Globus pallidus (tissue), 1 donor: ENCODE measurements at regions not wholly inside any gene's neighbourhood (a gene's known extent, or its start where the extent isn't known, plus 50 kb on each side); places are given as distances from the start of the nearest gene placed in this dataset.
A peak's percentile ranks its signal among the peaks of the same experiment; 100 is the strongest.
"Not testable (repeated sequence)": the region's sequence is repeated elsewhere in the genome, so short reads cannot be mapped to it uniquely, and the experiment has no call there.

Experiments
- DNase-seq: peaks from one replicate; pipeline ENCODE4 v3.0.0-alpha.2; 2015; ENCODE audit warnings: low spot score

- peak; percentile 45 for DNase-seq
Measured at GRCh38 chr3:153373606-153374005, 211.6 kb downstream of the RAP2B start.

- DNase-seq: not testable (repeated sequence)
Measured at GRCh38 chr3:153378366-153378765, 216.3 kb downstream of the RAP2B start.

- DNase-seq: no peak
Measured at GRCh38 chr3:153379516-153379915, 217.5 kb downstream of the RAP2B start.

- DNase-seq: no peak
Measured at GRCh38 chr3:153385343-153385742, 223.3 kb downstream of the RAP2B start.

GRCh38 chr3:153392363-153392762 lies 230.3 kb downstream of the RAP2B start:
- DNase-seq: no peak

GRCh38 chr3:153394017-153394416 lies 232.0 kb downstream of the RAP2B start:
- no peak for DNase-seq

GRCh38 chr3:153396581-153396980 lies 234.6 kb downstream of the RAP2B start:
- DNase-seq: no peak

GRCh38 chr3:153397794-153398193 lies 235.8 kb downstream of the RAP2B start:
- no peak for DNase-seq

GRCh38 chr3:153399636-153400035 lies 237.6 kb downstream of the RAP2B start:
- no peak for DNase-seq

- no peak for DNase-seq
Measured at GRCh38 chr3:153400641-153401040, 238.6 kb downstream of the RAP2B start.

GRCh38 chr3:153404157-153404556 lies 242.1 kb downstream of the RAP2B start:
- no peak for DNase-seq

GRCh38 chr3:153405320-153405719 lies 243.3 kb downstream of the RAP2B start:
- DNase-seq: not testable (repeated sequence)

- DNase-seq: no peak
Measured at GRCh38 chr3:153410517-153410916, 248.5 kb downstream of the RAP2B start.

- DNase-seq: no peak
Measured at GRCh38 chr3:153414982-153415381, 253.0 kb downstream of the RAP2B start.

GRCh38 chr3:153422314-153422713 lies 260.3 kb downstream of the RAP2B start:
- DNase-seq: no peak

GRCh38 chr3:153423820-153424219 lies 261.8 kb downstream of the RAP2B start:
- not testable (repeated sequence) for DNase-seq

- no peak for DNase-seq
Measured at GRCh38 chr3:153426344-153426743, 264.3 kb downstream of the RAP2B start.

- no peak for DNase-seq
Measured at GRCh38 chr3:153426803-153427202, 264.8 kb downstream of the RAP2B start.

- no peak for DNase-seq
Measured at GRCh38 chr3:153429821-153430220, 267.8 kb downstream of the RAP2B start.

- DNase-seq: no peak
Measured at GRCh38 chr3:153431076-153431475, 269.1 kb downstream of the RAP2B start.

GRCh38 chr3:153437666-153438065 lies 275.6 kb downstream of the RAP2B start:
- no peak for DNase-seq

- no peak for DNase-seq
Measured at GRCh38 chr3:153438271-153438670, 276.2 kb downstream of the RAP2B start.

- no peak for DNase-seq
Measured at GRCh38 chr3:153439780-153440179, 277.8 kb downstream of the RAP2B start.

GRCh38 chr3:153440311-153440710 lies 278.3 kb downstream of the RAP2B start:
- DNase-seq: no peak

GRCh38 chr3:153442386-153442785 lies 280.4 kb downstream of the RAP2B start:
- no peak for DNase-seq
